OCI-LY1 (cell line): ENCODE measurements at regions not wholly inside any gene's neighbourhood (a gene's known extent, or its start where the extent isn't known, plus 50 kb on each side); places are given as distances from the start of the nearest gene placed in this dataset.

ENCODE experiments used
- CTCF ChIP-seq: fragments of 200-600 bp; sonication (generic), shearing (Covaris generic); IDR thresholded peaks from 2 replicates; pipeline ENCODE4 v1.5.1; 2017; ENCODE audit warnings: mild to moderate bottlenecking, antibody characterized with exemption, low read length, moderate library complexity, mixed read lengths
- EZH2 ChIP-seq: fragments of 200-600 bp; sonication (generic), shearing (Covaris generic); IDR thresholded peaks from 2 replicates; pipeline ENCODE4 v1.8.0; 2017; ENCODE audit warnings: borderline replicate concordance, mixed run types, mild to moderate bottlenecking, antibody characterized with exemption, low read length, moderate library complexity, mixed read lengths

- TF ChIP-seq EZH2 = no peak
- TF ChIP-seq CTCF = no peak
These were observed 179.9 kb downstream of the TGFB2 start for GRCh38 chr1:218525031-218525430.
